K562 (cell line): ENCODE measurements at regions not wholly inside any gene's neighbourhood (a gene's known extent, or its start where the extent isn't known, plus 50 kb on each side); places are given as distances from the start of the nearest gene placed in this dataset.

Source experiments
- NFYB ChIP-seq: IDR thresholded peaks from 2 replicates; pipeline ENCODE4 v1.6.1; 2011; ENCODE audit warnings: mild to moderate bottlenecking, moderate library complexity; ENCODE audit not compliant: insufficient read length; ENCODE audit errors: extremely low read depth
- SIRT6 ChIP-seq: IDR thresholded peaks from one replicate; pipeline ENCODE4 v1.6.1; 2012; ENCODE audit warnings: low read depth, mild to moderate bottlenecking, control low read depth, inconsistent platforms, low read length, moderate library complexity
- ZFP36 ChIP-seq: fragments of 150-350 bp; IDR thresholded peaks from 2 replicates; pipeline ENCODE4 v1.6.1; 2018; ENCODE audit warnings: low read length, low read depth; ENCODE audit not compliant: partially characterized antibody
- TF ChIP-seq, protein P1 (sequence below): sonication (generic); formaldehyde crosslinking; IDR thresholded peaks from 2 replicates; pipeline ENCODE4 v1.9.0; 2022; ENCODE audit warnings: mild to moderate bottlenecking, missing genetic modification reagents
- TF ChIP-seq, protein P2 (sequence below): sonication (generic); formaldehyde crosslinking; IDR thresholded peaks from 2 replicates; pipeline ENCODE4 v1.8.1; 2022; ENCODE audit warnings: missing genetic modification reagents

- TF ChIP-seq, protein P1, sequence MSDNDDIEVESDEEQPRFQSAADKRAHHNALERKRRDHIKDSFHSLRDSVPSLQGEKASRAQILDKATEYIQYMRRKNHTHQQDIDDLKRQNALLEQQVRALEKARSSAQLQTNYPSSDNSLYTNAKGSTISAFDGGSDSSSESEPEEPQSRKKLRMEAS (CRISPR knock-in tag): no peak
- TF ChIP-seq ZFP36 (no peak), NFYB (no peak), SIRT6 (no peak)
- TF ChIP-seq, protein P2, sequence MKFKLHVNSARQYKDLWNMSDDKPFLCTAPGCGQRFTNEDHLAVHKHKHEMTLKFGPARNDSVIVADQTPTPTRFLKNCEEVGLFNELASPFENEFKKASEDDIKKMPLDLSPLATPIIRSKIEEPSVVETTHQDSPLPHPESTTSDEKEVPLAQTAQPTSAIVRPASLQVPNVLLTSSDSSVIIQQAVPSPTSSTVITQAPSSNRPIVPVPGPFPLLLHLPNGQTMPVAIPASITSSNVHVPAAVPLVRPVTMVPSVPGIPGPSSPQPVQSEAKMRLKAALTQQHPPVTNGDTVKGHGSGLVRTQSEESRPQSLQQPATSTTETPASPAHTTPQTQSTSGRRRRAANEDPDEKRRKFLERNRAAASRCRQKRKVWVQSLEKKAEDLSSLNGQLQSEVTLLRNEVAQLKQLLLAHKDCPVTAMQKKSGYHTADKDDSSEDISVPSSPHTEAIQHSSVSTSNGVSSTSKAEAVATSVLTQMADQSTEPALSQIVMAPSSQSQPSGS (CRISPR knock-in tag): no peak
These were observed 222.0 kb upstream of the ZMIZ1 start for GRCh38 chr10:78846760-78847159.
